Caco-2 (cell line): ENCODE measurements at regions not wholly inside any gene's neighbourhood (a gene's known extent, or its start where the extent isn't known, plus 50 kb on each side); places are given as distances from the start of the nearest gene placed in this dataset.

ENCODE experiments used
- BruUV-seq: library from RNA; stranded (reverse); fragments of 400-500 nt; replicated peaks from 2 replicates; lab custom pipeline; 2021; lab: Mats Ljungman, UMichigan
- CTCF ChIA-PET: fragments of 300-600 bp; sonication (Branson Sonifier 250); formaldehyde crosslinking; loops from one replicate; lab custom pipeline; 2022; ENCODE audit warnings: antibody characterized with exemption; lab: Charles Lee
- POLR2A ChIA-PET: fragments of 300-600 bp; sonication (Branson Sonifier 250); formaldehyde crosslinking; loops from one replicate; lab custom pipeline; 2022; ENCODE audit warnings: antibody characterized with exemption; lab: Charles Lee
- DNase-seq, 2 experiments: peaks; one replicate each; pipeline versions ENCODE4 v3.0.0 to v3.0.0-alpha.2; 2020 to 2022
- H3K27me3 ChIP-seq: replicated peaks from 2 replicates; pipeline ENCODE4 v1.6.0; 2011; ENCODE audit warnings: low read length; ENCODE audit not compliant: control insufficient read depth, insufficient read depth
- H3K36me3 ChIP-seq: 2 replicates; pipeline ENCODE4 v1.5.1; 2011; ENCODE audit warnings: low read length; ENCODE audit not compliant: control insufficient read depth, insufficient read depth
- H3K4me1 ChIP-seq: fragments of 250-450 bp; sonication (Bioruptor Pico); 2 replicates; pipeline ENCODE4 v1.5.1; 2020; ENCODE audit warnings: mild to moderate bottlenecking
- H3K4me3 ChIP-seq: 2 replicates; pipeline ENCODE4 v1.5.1; 2011; ENCODE audit warnings: low read depth, mild to moderate bottlenecking, control low read depth, low read length
- H3K9me3 ChIP-seq: fragments of 250-450 bp; sonication (Bioruptor Pico); 2 replicates; pipeline ENCODE4 v1.5.1; 2020; ENCODE audit warnings: mild to moderate bottlenecking, moderate library complexity
- H3K27ac Mint-ChIP-seq: one replicate; pipeline ENCODE4 v1.8.0; 2022; ENCODE audit warnings: mixed read lengths; ENCODE audit not compliant: unreplicated experiment
- H3K27me3 Mint-ChIP-seq: one replicate; pipeline ENCODE4 v1.8.0; 2022; ENCODE audit warnings: mixed read lengths; ENCODE audit not compliant: insufficient read depth, unreplicated experiment
- H3K36me3 Mint-ChIP-seq: one replicate; pipeline ENCODE4 v1.8.0; 2022; ENCODE audit warnings: mild to moderate bottlenecking, mixed read lengths; ENCODE audit not compliant: insufficient read depth, unreplicated experiment
- H3K4me1 Mint-ChIP-seq: one replicate; pipeline ENCODE4 v1.8.0; 2022; ENCODE audit warnings: low read depth, mixed read lengths; ENCODE audit not compliant: unreplicated experiment
- H3K4me3 Mint-ChIP-seq: one replicate; pipeline ENCODE4 v1.8.0; 2022; ENCODE audit warnings: mild to moderate bottlenecking, moderate library complexity, mixed read lengths; ENCODE audit not compliant: unreplicated experiment
- H3K9me3 Mint-ChIP-seq: one replicate; pipeline ENCODE4 v1.8.0; 2022; ENCODE audit warnings: mixed read lengths; ENCODE audit not compliant: unreplicated experiment
- CTCF ChIP-seq, 2 experiments: fragments of 200-600 bp in 1 of 2; IDR thresholded peaks; 1 replicate in 1 of 2; 2 replicates in 1 of 2; pipeline versions ENCODE4 v1.5.1 to v1.8.0; 2011 to 2022; ENCODE audit warnings: antibody characterized with exemption in 1 of 2, control low read depth in 1 of 2, inconsistent platforms in 1 of 2, low read depth in 1 of 2, low read length in 1 of 2, mild to moderate bottlenecking in 1 of 2, moderate library complexity in 1 of 2; ENCODE audit not compliant: insufficient read depth in 1 of 2, severe bottlenecking in 1 of 2, unreplicated experiment in 1 of 2
- intact Hi-C: fragments of 100-400 bp; cut with micrococcal nuclease; formaldehyde crosslinking; loops from one replicate; pipeline ENCODE4 v1.10.0; 2022; ENCODE audit not compliant: unreplicated experiment

DNA sequence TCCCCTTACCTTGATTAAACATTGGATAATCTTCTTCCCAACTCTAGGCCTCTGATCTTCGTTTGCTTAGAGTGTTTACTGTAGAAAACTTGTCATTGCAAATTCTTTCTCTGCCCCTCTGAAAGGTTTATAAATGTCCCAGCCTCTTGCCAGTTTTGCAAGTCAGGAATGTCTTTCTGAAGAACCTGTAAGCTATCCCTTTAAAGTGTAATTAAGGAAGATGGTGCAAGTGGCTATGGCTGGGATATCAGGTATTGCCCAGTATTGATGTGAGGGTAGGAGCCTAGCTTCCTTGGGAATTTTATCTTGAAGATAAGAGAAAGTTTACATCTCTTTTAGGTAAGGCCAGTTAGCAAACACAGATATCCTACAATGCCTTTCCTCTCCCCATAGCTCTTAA is 211.0 kb upstream of the RIMS1 start:
- no peaks in the 10 kb centered on the region for H3K27me3 Mint-ChIP-seq
- Histone ChIP-seq H3K27me3 (no peaks in the 10 kb centered on the region), H3K4me3 (no peak overlapping the region), H3K36me3 (no peaks in the 10 kb centered on the region), H3K9me3 (peaks cover 10% of the 10 kb centered on the region), H3K4me1 (peaks cover 53% of the 10 kb centered on the region)
- no peaks in the 10 kb centered on the region for H3K36me3 Mint-ChIP-seq
- TF ChIP-seq CTCF (IDR thresholded peaks at IDR 0.05; ENCODE audit: insufficient read depth in 1 of 2, low read depth in 1 of 2, low read length in 1 of 2, severe bottlenecking in 1 of 2, unreplicated experiment in 1 of 2): no peak
- no peak overlapping the region for H3K27ac Mint-ChIP-seq
- no TSS peak for BruUV-seq
- no peak overlapping the region for H3K4me3 Mint-ChIP-seq
- CTCF ChIA-PET: no interaction called here
- H3K9me3 Mint-ChIP-seq: peaks cover 6% of the 10 kb centered on the region
- POLR2A ChIA-PET: interaction anchor here (0.6 kb wide), 1 partner anchor 271 kb away, joined by 3 read pairs; no protein-coding TSS in a partner anchor
- intact Hi-C loops: loop anchor here (2.0 to 5.0 kb wide), 3 partner anchors 53 to 221 kb away; no protein-coding TSS in a partner anchor
- H3K4me1 Mint-ChIP-seq: peaks cover 14% of the 10 kb centered on the region
- peak; percentile 77 to 79 for DNase-seq

DNA sequence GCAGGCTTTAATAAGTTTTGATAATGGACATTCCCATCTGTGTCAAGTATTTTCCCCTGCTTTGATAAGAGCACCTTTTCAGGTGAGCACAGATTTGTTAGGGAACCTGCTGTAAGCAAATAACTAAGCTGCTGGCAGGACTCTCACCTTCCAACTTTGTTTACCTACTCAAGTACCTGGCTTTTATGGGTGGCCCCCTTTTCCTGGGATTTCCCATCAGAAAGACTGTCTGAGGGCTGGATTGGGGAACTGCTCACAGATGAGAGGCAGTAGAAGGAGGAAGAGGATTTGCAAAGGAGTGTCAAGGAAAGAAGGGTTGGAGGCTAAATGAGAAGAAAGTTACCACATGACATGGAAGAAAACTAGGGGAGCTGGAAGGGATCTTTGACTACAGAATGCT is 210.1 kb upstream of the RIMS1 start:
- Histone ChIP-seq H3K27me3 (no peaks in the 10 kb centered on the region), H3K9me3 (peaks cover 10% of the 10 kb centered on the region), H3K4me1 (peaks cover 63% of the 10 kb centered on the region), H3K36me3 (no peaks in the 10 kb centered on the region), H3K4me3 (no peak overlapping the region)
- Mint-ChIP-seq H3K36me3 (peaks cover 3% of the 10 kb centered on the region), H3K4me1 (peaks cover 17% of the 10 kb centered on the region), H3K9me3 (no peaks in the 10 kb centered on the region), H3K4me3 (peak overlapping the region; percentile 45), H3K27me3 (no peaks in the 10 kb centered on the region), H3K27ac (peak overlapping the region; percentile 46)
- POLR2A ChIA-PET: no interaction called here
- intact Hi-C loops: loop anchor here (5.0 kb wide), 2 partner anchors 54 to 144 kb away; no protein-coding TSS in a partner anchor
- no TSS peak for BruUV-seq
- CTCF ChIA-PET: no interaction called here
- peak; percentile 13 to 57 for DNase-seq
- no peak for TF ChIP-seq CTCF (IDR thresholded peaks at IDR 0.05; ENCODE audit: insufficient read depth in 1 of 2, low read depth in 1 of 2, low read length in 1 of 2, severe bottlenecking in 1 of 2, unreplicated experiment in 1 of 2)

DNA sequence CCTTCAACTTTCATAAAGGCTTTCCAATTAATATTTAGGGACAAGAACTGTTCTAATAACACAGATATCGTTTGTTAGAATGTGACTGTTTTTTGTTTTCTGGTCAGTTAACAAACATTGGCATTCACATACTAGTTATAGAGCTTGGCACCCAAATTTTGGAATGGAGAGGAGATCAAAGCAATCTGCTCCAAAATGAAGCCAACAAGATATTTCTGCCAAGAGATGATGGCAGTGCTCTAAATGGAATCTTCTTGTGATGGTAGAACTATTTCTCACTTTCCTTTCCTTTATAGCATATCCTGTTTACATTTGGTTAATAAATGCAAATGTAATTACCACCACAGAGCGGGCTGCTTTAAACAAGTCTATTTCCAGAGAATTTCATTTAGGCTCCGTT is 208.3 kb upstream of the RIMS1 start:
- H3K4me3 Mint-ChIP-seq: no peak overlapping the region
- no peaks in the 10 kb centered on the region for H3K36me3 ChIP-seq
- H3K4me1 Mint-ChIP-seq: peaks cover 30% of the 10 kb centered on the region
- POLR2A ChIA-PET: no interaction called here
- peaks cover 65% of the 10 kb centered on the region for H3K4me1 ChIP-seq
- CTCF ChIA-PET: no interaction called here
- peaks cover 3% of the 10 kb centered on the region for H3K9me3 ChIP-seq
- H3K9me3 Mint-ChIP-seq: no peaks in the 10 kb centered on the region
- no peak for TF ChIP-seq CTCF (IDR thresholded peaks at IDR 0.05; ENCODE audit: insufficient read depth in 1 of 2, low read depth in 1 of 2, low read length in 1 of 2, severe bottlenecking in 1 of 2, unreplicated experiment in 1 of 2)
- peaks cover 14% of the 10 kb centered on the region for H3K36me3 Mint-ChIP-seq
- no peak overlapping the region for H3K27ac Mint-ChIP-seq
- no TSS peak for BruUV-seq
- H3K4me3 ChIP-seq: no peak overlapping the region
- intact Hi-C loops: loop anchor here (5.0 kb wide), 2 partner anchors 56 to 146 kb away; no protein-coding TSS in a partner anchor
- H3K27me3 Mint-ChIP-seq: no peaks in the 10 kb centered on the region
- no peaks in the 10 kb centered on the region for H3K27me3 ChIP-seq
- DNase-seq: no peak
